Cardiac septum (tissue), 1 donor: ENCODE measurements at regions not wholly inside any gene's neighbourhood (a gene's known extent, or its start where the extent isn't known, plus 50 kb on each side); places are given as distances from the start of the nearest gene placed in this dataset.
"Not testable (repeated sequence)": the region's sequence is repeated elsewhere in the genome, so short reads cannot be mapped to it uniquely, and the experiment has no call there.

Experiments
- DNase-seq: peaks from one replicate; pipeline ENCODE4 v3.0.0-alpha.2; 2020; ENCODE audit warnings: low spot score
- intact Hi-C: fragments of 100-400 bp; cut with DNase I; formaldehyde crosslinking; loops from one replicate; pipeline ENCODE4 v1.14.0; 2022
- donor health status: DM: no; HTN: no; CAD: no.

DNA sequence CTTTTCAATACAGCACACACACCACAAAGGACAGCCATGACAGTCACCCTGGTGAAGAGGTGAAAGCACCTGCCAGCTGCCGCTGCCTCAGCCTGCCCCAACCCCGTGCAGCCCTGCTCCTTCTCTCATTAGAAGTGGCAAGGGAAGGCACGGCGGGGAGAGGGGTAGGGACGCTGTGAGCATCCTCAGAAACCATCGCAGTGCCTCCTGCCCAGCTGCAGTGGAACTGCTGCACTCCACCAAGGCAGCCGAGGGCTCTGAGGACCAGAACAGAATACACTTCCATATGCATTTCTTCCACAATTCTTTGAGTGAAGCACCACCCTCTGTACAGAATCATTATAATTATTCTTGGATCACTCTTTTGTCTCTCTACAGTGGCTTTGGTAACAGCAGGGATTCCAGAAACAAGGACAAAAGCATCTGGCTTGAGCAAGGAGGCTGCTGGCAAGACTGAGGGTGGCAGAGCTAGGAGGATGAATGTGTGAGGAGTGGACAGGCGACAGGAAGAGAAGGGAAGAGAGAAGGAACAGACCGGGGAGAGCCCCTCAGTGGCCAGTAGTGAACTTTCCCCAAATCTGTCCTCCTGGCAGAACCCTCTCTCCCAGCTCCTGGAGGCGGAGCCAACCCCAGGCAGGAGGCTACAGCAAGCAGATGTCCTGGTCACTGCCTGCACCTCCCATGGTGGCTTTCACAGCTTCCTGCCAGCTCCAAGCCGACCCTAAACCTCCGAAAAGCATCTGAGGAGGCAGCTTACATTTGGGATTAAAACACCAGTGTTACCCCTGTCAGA is 73.2 kb downstream of the MTNR1A start:
- DNase-seq: no peak
- intact Hi-C loops: no loop called here

GRCh38 chr4:186475202-186475601 is 80.2 kb downstream of the MTNR1A start:
- DNase-seq: no peak
- intact Hi-C loops: no loop called here

GRCh38 chr4:186473933-186474332 is 81.4 kb downstream of the MTNR1A start:
- no peak for DNase-seq
- intact Hi-C loops: loop anchor here (2.0 kb wide), 1 partner anchor 113 kb away; no protein-coding TSS in a partner anchor

- DNase-seq: no peak
- intact Hi-C loops: loop anchor here (2.0 kb wide), 1 partner anchor 114 kb away; no protein-coding TSS in a partner anchor
Measured at GRCh38 chr4:186472948-186473347, 82.4 kb downstream of the MTNR1A start.

GRCh38 chr4:186471441-186471840 is 83.9 kb downstream of the MTNR1A start:
- intact Hi-C loops: no loop called here
- DNase-seq: no peak

- intact Hi-C loops: no loop called here
Measured at GRCh38 chr4:186458050-186458449, 97.3 kb downstream of the MTNR1A start.

DNA sequence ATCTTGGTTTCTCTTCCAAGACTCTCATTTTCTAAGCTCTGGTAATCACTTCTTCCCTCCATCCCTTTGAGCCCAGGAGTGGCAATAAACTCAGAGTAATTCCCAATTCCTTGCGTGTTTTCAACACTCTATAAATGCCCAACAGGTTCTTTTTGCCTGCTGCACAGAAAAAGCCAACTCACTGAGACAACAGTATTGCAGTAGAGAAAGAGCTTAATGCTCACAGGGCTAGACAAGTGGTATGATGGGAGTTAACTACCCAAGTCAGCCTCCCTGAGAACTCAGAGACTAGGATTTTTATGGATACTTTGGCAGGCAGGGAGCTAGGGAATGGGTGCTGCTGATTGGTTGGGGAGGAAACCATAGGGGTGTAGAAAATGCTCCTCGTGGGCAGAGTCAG is 103.4 kb downstream of the MTNR1A start:
- no peak for DNase-seq
- intact Hi-C loops: no loop called here

More at GRCh38 chr4:186458050-186458449, 97.3 kb downstream of the MTNR1A start:
- DNase-seq: no peak

DNA sequence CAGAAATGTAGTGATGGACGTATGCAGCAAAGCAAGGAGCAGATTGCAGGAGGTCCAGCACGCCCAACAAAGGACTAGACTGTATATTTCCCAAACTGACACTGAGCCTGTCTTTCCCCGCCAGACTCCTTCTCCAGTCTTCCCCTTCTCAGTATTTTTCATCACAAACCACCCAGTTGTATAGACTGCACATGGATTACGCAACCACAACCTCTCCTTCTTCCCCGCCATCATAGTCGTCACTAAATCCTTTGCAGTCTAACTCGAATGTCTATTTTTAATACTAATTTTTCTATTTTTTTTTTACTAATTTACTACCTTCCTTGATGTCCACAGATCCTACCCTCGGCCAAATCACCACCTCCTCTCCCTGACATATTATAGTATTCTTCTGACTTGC is 105.4 kb downstream of the MTNR1A start:
- DNase-seq: no peak
- intact Hi-C loops: no loop called here

DNA sequence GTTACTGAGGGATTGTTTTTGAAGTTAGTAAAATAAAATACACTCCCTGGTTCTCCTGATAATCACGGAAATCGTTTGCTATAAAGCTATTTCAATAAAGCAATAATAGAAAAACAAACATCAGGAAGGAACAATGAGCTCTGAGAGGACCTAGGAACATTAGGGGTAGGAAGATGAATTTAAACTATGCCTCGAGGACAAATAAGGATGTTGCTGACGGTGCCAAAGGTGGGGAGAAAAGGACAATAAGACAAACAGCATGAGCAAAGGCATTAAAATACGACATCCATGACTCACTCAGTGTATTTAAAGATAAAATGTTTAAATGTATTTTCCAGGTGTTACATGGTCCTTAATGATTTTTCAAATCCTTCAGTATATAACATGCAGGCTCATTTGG is 110.3 kb downstream of the MTNR1A start:
- intact Hi-C loops: no loop called here

GRCh38 chr4:186441502-186441901 is 113.9 kb downstream of the MTNR1A start:
- DNase-seq: no peak
- intact Hi-C loops: no loop called here

More for the DNA sequence above, 110.3 kb downstream of the MTNR1A start:
- DNase-seq: no peak

GRCh38 chr4:186428481-186428880 is 126.9 kb downstream of the MTNR1A start:
- no peak for DNase-seq
- intact Hi-C loops: no loop called here

DNA sequence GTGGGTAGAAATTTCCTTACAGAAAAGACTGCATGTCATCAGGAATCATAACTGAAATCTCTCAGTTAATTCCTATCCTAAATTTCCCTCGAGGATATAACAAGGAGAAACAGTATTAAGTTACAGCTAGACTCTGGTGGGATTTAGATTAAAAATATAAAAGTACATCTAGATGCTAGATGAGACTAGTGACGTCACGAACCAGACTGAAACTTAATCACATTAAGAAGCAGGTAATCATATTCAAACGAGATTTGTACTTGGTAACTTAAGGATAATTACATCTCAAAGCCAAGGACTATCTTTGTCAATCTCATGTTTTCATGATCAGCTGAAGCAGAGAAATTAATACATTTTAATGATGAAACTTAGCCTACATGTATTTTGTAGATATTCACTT is 130.6 kb downstream of the MTNR1A start:
- intact Hi-C loops: no loop called here
- DNase-seq: no peak

GRCh38 chr4:186422296-186422695 is 133.1 kb downstream of the MTNR1A start:
- intact Hi-C loops: no loop called here

GRCh38 chr4:186416451-186417060 is 138.8 kb downstream of the MTNR1A start:
- no peak for DNase-seq
- intact Hi-C loops: no loop called here

More at GRCh38 chr4:186422296-186422695, 133.1 kb downstream of the MTNR1A start:
- no peak for DNase-seq

GRCh38 chr4:186414390-186414789 is 141.0 kb downstream of the MTNR1A start:
- intact Hi-C loops: no loop called here

GRCh38 chr4:186405957-186406356 is 140.0 kb downstream of the F11 start:
- no peak for DNase-seq
- intact Hi-C loops: no loop called here

More at GRCh38 chr4:186414390-186414789, 141.0 kb downstream of the MTNR1A start:
- DNase-seq: no peak

DNA sequence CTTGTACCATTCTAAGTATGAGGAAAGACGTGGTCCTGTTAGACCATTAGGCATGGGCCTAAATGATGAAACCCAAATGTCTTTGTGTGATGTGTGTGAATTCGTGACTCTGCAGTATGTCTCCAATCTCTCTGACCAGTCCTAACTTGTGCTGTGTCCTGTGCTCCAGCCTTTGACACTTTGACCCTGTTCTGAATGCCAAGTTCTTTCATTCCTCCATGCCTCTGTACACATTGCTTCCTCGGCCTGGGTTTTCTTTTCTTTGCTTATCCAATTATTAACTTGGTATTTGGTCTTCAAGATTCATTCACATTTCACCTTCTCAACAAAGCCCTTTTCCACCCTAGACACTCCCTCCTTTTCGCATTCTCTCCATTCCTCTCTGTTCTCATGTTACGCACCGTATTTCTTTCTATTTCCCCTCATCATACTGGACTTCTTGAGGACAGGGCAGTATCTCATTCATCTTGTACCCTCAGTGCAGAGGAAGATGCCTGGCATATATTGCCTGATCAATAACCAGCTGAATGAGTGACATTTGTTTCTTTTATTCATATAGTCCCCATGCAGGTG is 138.7 kb downstream of the F11 start:
- intact Hi-C loops: no loop called here
- no peak for DNase-seq

- intact Hi-C loops: no loop called here
- DNase-seq: no peak
Measured at GRCh38 chr4:186400676-186401075, 134.7 kb downstream of the F11 start.

DNA sequence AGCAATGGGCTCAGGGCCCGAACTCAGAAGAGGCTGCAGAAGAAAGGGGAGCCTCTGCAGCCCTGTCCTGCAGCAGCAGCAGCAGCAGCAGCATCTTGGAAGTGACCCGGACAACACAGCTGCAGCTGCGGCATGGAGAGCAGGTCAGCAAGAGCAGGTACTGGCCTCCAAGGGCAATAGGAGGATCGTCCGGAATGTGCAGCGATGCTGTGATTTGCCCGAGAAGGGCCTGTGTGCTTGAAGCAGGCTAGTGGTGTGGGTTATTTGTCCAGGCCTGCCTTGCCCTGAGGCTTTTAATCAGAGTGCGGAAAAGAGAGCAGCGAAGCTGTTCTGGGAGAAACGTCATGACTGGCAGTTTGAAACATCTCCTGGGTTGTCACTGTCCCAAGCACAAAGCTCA is 126.0 kb downstream of the F11 start:
- DNase-seq: no peak
- intact Hi-C loops: no loop called here

GRCh38 chr4:186384328-186384727 is 118.3 kb downstream of the F11 start:
- intact Hi-C loops, DNase-seq: not testable (repeated sequence)

DNA sequence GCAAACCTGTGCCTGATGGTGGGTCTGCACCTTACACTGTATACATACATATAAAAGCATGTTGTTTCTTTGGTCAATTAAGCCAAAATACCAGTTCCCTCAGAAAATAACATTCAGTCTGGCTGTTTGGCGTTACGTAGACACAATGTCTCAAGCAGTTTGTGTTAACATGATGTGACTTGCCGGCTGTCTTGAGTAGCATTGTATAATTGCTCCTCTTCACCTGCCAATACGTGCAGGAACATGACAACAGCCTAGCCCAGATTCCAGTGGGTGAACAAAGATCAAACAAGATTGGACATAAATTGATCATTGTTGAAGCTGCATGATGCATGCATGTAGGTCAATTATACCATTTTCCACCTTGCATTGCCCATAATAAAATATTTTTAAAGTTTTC is 102.3 kb downstream of the F11 start:
- intact Hi-C loops: no loop called here
- DNase-seq: no peak
